H4 (cell line): ENCODE measurements at regions not wholly inside any gene's neighbourhood (a gene's known extent, or its start where the extent isn't known, plus 50 kb on each side); places are given as distances from the start of the nearest gene placed in this dataset.
"Not testable (repeated sequence)": the region's sequence is repeated elsewhere in the genome, so short reads cannot be mapped to it uniquely, and the experiment has no call there.

ENCODE experiments used
- DNase-seq: peaks from one replicate; pipeline ENCODE4 v3.0.0-alpha.2; 2015; ENCODE audit warnings: low spot score

- peak; percentile 75 for DNase-seq
These were observed 107.9 kb upstream of the DLG1 start for GRCh38 chr3:197406266-197406665.

DNA sequence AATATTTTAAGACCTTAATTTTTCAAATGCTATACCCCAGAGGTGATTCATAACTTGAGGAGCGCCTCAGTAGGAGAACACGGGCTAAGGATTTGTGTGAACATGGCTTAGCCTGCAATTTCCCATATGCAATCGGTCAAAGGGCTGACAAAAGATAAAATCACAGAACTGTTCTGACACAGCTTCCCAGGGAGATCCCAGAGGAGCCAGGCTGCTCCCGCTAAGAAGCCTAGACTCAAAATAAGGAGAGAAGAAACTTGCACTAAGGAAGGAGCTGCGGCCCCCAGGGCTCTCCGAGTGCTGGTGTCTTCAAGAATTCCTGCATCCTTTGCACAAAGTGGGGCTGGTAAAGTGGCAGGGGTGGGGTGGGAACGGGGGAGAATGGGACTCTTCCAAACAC is 106.3 kb upstream of the DLG1 start:
- DNase-seq, result no peak

GRCh38 chr3:197404030-197404429 is 105.6 kb upstream of the DLG1 start:
- no peak for DNase-seq

- DNase-seq, result not testable (repeated sequence)
These were observed 104.0 kb upstream of the DLG1 start for GRCh38 chr3:197402401-197402800.

DNA sequence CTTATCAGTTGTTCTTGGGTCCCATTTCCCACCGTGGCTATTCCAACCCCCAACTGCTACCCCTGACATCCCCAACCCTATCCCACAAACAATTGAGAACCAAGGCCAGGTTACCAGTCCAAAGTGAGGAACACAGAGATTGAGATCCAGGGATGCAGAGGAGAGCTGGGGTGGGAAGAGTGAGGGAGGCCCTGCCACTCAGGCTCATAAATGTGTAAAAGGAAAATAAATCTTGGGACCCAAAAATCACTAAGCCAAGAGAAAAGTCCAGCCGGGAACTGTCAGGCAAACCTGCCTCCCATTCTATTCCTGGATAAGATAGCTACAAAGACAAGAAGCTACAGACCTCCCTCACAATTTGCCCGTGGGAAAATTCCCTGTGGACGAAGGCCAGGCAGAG is 101.1 kb upstream of the DLG1 start:
- DNase-seq, result no peak

DNA sequence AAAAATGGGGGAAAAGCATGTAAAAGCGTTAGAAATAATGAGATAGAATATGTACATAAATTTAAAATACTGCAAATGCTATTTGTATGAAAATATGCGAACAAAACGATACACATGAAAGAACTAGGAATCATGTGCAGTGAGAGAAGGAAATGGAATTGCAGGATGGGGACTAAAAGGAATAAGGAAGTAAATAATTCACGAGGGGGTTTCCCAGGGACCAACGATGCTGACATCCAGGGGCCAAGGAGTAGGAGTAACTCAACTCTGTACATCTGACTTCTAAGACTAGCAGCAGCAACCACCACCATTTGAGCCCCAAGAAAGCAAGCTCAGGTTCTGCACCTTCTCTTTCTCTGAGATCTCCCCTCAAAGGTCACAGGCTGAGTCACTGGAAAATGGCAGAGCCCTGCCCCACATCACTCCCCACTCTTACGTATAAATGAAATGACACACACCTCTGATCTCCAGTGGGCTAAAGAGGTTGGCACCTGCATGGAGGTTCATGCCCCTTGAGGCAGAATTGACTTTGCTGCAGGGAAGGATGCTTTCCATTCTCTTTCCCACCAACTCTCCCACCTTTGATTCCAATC is 100.0 kb upstream of the DLG1 start:
- DNase-seq, result no peak

DNA sequence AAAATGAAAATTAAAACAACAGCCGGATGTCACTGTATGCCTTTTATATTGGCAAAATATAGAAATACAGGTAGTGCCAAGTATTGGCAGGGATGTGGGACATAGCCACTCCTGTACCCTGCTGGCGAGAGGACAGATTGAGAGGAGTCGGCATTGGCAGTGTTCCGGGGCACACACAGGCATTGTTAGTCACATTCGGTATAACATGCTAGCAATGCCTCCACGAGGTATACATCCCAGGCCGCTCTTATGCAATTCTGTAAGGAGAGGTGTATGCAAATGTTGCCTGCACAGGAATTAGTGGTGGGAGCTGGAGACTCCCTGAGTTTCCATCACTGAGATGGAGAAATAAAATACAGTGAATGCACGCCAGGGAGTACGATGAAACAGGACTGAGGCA is 99.4 kb upstream of the DLG1 start:
- no peak for DNase-seq

GRCh38 chr3:197394464-197395321 is 96.3 kb upstream of the DLG1 start:
- peak; percentile 100 for DNase-seq

DNA sequence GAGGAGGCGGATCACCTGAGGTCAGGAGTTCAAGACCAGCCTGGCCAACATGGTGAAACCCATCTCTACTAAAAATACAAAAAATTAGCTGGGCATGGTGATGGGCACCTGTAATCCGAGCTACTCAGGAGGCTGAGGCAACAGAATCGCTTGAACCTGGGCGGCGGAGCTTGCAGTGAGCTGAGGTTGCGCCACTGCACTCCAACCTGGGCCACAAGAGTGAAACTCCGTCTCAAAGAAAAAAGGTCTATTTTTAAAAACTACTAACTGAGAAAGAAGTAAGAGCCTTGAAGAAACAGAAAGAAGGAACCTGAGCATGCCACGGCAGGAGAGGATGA is 95.7 kb upstream of the DLG1 start:
- DNase-seq, result not testable (repeated sequence)

- no peak for DNase-seq
These were observed 95.3 kb upstream of the DLG1 start for GRCh38 chr3:197393711-197394110.

DNA sequence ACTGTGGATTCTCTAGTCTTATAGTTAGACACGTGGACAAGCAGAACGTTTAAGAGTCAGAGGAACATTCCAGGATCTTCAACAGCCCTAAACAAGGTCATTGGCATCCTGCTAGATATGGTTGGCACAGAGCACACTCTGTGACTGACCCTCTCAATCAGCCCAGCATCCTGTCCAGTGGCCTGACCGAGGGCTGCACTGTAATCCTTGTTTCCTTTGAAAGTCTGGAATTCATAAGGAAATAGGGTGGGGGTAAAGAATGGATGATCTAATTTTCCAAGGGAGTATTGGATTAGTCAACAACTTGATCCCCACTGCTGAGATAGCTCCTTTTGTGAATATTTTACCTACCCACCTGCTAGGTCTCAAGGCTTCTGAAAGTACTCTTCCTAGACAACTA is 94.5 kb upstream of the DLG1 start:
- DNase-seq, result no peak

DNA sequence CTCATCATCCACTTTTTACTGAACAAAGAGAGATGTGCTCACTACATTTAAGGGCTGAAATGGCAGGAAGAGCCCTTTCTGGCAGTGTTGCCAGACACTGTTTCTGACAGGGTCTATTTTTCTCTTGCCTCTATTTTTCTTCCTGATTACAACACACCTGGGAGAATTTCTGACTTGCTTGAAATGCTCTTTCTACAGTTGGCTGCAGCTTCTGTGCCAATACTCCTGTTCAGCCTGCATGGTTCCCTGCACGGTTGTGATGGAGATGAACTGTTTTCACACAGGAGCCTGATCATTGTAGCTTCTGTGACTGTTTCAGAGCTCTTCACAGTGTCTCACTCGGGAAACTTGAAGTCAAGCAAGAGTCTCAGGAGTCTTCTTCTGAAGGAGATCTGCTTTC is 83.0 kb upstream of the DLG1 start:
- no peak for DNase-seq

- no peak for DNase-seq
These were observed 82.4 kb upstream of the DLG1 start for GRCh38 chr3:197380786-197381185.

DNA sequence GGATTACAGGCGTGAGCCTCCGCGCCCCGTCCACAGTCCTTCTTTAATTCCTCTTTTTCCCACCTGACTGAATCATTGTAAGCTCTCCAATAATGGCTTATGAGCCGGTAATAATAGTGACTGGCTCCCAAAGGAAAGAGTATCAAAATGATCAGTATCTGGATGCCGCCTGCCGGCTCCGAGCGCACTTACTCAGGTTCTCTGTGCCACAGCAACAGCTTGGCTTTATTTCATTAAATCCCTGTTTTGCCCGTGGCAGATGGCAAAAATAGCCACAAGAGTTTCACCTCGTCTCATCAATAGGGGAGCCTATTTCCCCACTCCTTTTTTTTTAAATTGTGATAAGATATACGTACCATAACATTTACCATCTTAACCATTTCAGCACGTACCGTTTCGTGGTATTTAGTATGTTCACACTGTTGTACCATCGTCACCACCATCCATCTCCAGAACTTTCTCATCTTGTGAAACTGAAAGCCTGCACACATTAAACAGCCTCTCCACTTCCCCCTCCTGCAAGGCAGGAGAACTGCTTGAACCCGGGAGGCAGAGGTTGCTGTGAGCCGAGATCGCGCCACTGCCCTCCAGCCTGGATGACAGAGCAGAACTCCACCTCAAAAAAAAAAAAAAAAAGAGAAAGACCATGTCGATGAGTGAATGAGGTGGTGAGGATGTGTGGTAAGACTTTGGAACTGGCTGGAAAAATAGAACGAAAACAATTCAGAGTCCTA is 80.7 kb upstream of the DLG1 start:
- DNase-seq, result no peak

DNA sequence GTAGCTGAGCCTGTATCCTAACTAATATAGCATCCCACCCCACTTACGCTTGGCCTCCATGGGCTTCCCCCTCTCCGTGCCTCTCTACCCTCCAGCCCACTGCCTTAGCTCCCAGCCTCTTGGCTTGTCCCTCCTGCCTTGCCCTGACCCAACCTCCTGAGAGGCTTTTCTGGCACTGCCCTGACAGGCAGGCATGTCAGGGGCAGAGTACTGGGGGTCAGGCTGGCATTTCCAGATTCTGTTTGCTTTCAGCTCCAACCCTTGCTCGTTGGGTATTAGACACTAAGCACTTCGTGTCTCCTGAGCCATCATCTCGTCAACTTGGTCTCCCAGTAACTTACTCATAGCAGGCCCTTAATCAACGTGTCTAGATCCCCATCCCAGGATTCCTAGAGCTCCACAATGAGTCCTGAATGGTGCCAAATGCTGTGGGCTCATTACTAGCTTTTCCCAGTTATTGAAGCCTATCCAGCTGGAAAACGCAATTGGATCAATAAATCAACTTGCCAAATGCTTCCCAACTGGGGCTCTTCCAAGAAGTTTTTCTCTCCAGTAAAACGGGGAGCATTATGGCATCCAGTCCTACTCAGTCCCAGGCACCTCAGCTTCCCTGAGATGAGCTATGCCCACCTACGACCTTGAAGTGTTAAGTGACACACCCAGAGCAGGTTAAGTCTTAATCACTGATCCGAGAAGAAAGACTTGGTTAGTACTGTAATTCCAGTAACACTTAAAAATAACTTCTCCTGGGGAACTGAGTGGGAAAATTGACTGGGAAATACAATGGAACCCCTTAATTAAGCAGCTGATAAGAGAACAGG is 78.5 kb upstream of the DLG1 start:
- DNase-seq, result no peak

GRCh38 chr3:197376020-197376419 is 77.6 kb upstream of the DLG1 start:
- no peak for DNase-seq

DNA sequence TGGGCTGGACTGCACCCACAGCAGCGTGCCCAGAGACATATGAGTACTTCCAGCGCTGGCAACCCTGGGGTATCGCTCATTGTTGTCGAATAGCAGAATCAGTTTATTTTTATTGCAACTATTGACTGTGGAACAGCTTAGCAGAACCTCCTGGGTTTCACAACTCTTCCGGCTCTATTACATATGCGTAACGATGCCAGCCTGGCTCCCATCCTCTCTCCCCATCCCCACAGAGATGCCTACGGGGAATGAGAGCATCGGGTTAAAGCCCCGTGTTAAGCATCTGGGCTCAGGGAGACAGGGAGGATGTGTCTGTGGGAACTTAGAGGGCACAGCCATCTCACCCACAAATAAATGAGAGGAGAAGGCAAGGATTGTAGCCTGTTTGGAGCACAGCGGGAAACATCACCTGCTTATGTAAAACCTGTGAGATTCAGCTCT is 76.6 kb upstream of the DLG1 start:
- no peak for DNase-seq

DNA sequence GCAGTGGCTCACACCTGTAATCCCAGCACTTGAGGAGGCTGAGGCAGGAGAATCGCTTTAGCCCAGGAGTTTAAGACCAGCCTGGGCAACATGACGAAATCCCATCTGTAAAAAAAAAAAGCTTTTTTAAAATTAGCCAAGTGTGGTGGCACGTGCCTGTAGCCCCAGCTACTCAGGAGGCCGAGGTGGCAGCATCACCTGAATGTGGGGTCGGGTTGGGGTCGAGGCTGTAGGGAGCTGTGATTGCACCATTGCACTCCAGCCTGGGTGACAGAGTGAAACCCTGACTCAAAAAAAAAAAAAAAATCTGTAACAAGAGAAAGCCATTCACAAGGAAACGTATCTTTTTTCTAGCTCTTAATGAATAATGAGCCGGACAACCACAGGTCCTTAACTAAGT is 74.7 kb upstream of the DLG1 start:
- DNase-seq, result no peak

DNA sequence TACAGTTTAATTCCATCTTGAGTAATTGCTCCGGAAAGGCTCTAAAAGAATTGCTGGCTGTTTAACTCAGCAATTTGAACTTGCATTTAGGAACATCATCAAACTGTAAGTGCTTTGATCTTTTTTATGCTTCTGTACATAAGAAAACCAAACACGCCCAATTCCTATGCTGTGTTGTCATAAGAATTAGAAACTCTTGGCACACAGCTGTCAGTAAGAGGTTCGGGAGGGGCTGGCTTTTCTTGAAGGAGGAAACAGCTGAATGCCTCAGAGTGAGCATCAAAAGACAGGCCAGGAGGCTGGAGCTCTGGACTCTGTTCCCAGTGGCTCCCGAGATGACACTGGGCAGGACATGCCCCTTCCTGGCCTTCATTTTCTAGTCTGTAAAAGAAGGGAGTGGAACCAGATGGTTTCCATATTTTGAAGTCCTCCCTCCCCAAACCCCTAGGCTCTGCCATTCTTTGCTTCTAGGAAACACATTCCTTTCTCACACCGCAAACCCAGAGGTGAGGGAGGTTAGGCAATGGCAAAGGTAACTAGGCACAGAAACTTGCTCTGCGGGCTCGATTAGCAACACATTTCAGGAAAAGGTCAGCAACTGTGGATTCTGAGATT is 73.7 kb upstream of the DLG1 start:
- DNase-seq, result peak; percentile 85

GRCh38 chr3:197371591-197372046 is 73.2 kb upstream of the DLG1 start:
- no peak for DNase-seq

GRCh38 chr3:197369545-197369944 is 71.1 kb upstream of the DLG1 start:
- no peak for DNase-seq

DNA sequence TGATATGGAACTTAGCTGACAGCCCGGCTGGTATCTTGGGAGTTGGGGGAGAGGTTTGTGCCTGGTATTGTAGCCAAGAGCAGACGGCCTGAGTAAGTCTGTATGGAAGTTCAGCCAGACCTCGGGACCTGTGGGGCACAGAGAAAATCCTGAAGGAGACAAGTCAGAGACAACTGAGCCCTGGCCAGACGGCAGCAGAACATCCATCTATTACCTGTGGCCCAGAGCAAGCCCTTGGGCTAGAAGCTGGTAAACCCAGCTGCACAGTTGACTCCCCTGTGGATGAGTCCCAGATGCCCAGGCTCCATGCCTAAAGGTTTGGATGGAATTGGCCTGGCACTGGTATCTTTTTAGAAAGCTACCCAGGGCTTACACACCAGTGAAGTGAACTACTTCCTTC is 70.4 kb upstream of the DLG1 start:
- DNase-seq, result no peak
